ENCODE measurements at regions not wholly inside any gene's neighbourhood (a gene's known extent, or its start where the extent isn't known, plus 50 kb on each side); places are given as distances from the start of the nearest gene placed in this dataset.

GRCh38 chr4:157838366-157838765 is 334.5 kb downstream of the GASK1B start:
- H3K4me1 Mint-ChIP-seq (ENCODE audit: low read depth, unreplicated experiment) = no peaks in the 10 kb centered on the region
- H3K27me3 ChIP-seq (replicated peaks; ENCODE audit: control insufficient read depth, insufficient read depth, low read length) = no peaks in the 10 kb centered on the region
- H3K36me3 ChIP-seq (ENCODE audit: control insufficient read depth, insufficient read depth, low read length) = no peaks in the 10 kb centered on the region
- no TSS peak for BruUV-seq (replicated peaks)
- H3K36me3 Mint-ChIP-seq (ENCODE audit: insufficient read depth, unreplicated experiment) = no peaks in the 10 kb centered on the region
- TF ChIP-seq CTCF (IDR thresholded peaks at IDR 0.05; ENCODE audit: insufficient read depth in 1 of 2, low read depth in 1 of 2, low read length in 1 of 2, severe bottlenecking in 1 of 2, unreplicated experiment in 1 of 2) = no peak
- H3K9me3 Mint-ChIP-seq (ENCODE audit: unreplicated experiment) = no peaks in the 10 kb centered on the region
- H3K4me3 ChIP-seq (ENCODE audit: low read depth, low read length) = no peak overlapping the region
- no peaks in the 10 kb centered on the region for H3K27me3 Mint-ChIP-seq (ENCODE audit: insufficient read depth, unreplicated experiment)
- DNase-seq = no peak
- H3K27ac Mint-ChIP-seq (ENCODE audit: unreplicated experiment) = no peak overlapping the region
- no peaks in the 10 kb centered on the region for H3K9me3 ChIP-seq
- H3K4me3 Mint-ChIP-seq (ENCODE audit: unreplicated experiment) = no peak overlapping the region
- CTCF ChIA-PET = no interaction called here
- POLR2A ChIA-PET = no interaction called here
- intact Hi-C loops (cut with micrococcal nuclease; ENCODE audit: unreplicated experiment) = no loop called here
- H3K4me1 ChIP-seq = no peaks in the 10 kb centered on the region

- Mint-ChIP-seq H3K4me1 (ENCODE audit: low read depth, unreplicated experiment) (no peaks in the 10 kb centered on the region), H3K9me3 (ENCODE audit: unreplicated experiment) (no peaks in the 10 kb centered on the region), H3K27me3 (ENCODE audit: insufficient read depth, unreplicated experiment) (no peaks in the 10 kb centered on the region), H3K36me3 (ENCODE audit: insufficient read depth, unreplicated experiment) (no peaks in the 10 kb centered on the region), H3K27ac (ENCODE audit: unreplicated experiment) (no peak overlapping the region), H3K4me3 (ENCODE audit: unreplicated experiment) (no peak overlapping the region)
- DNase-seq = no peak
- Histone ChIP-seq H3K9me3 (no peaks in the 10 kb centered on the region), H3K36me3 (ENCODE audit: control insufficient read depth, insufficient read depth, low read length) (no peaks in the 10 kb centered on the region), H3K27me3 (replicated peaks; ENCODE audit: control insufficient read depth, insufficient read depth, low read length) (no peaks in the 10 kb centered on the region), H3K4me3 (ENCODE audit: low read depth, low read length) (no peak overlapping the region), H3K4me1 (peaks cover 4% of the 10 kb centered on the region; the same call in 1 of the 2 replicates)
- CTCF ChIA-PET = no interaction called here
- BruUV-seq (replicated peaks) = no TSS peak
- POLR2A ChIA-PET = no interaction called here
- TF ChIP-seq CTCF (IDR thresholded peaks at IDR 0.05; ENCODE audit: insufficient read depth in 1 of 2, low read depth in 1 of 2, low read length in 1 of 2, severe bottlenecking in 1 of 2, unreplicated experiment in 1 of 2) = no peak
- intact Hi-C loops (cut with micrococcal nuclease; ENCODE audit: unreplicated experiment) = no loop called here
These were observed 335.6 kb downstream of the GASK1B start for GRCh38 chr4:157837071-157837703.

- no peak for TF ChIP-seq CTCF (IDR thresholded peaks at IDR 0.05; ENCODE audit: insufficient read depth in 1 of 2, low read depth in 1 of 2, low read length in 1 of 2, severe bottlenecking in 1 of 2, unreplicated experiment in 1 of 2)
- POLR2A ChIA-PET = no interaction called here
- no peak overlapping the region for H3K4me3 ChIP-seq (ENCODE audit: low read depth, low read length)
These were observed 340.2 kb downstream of the GASK1B start for GRCh38 chr4:157832596-157832995.

More at GRCh38 chr4:157832596-157832995, 340.2 kb downstream of the GASK1B start:
- Mint-ChIP-seq H3K27me3 (ENCODE audit: insufficient read depth, unreplicated experiment) (no peaks in the 10 kb centered on the region), H3K36me3 (ENCODE audit: insufficient read depth, unreplicated experiment) (no peaks in the 10 kb centered on the region), H3K9me3 (ENCODE audit: unreplicated experiment) (peaks cover 5% of the 10 kb centered on the region), H3K4me3 (ENCODE audit: unreplicated experiment) (no peak overlapping the region), H3K27ac (ENCODE audit: unreplicated experiment) (no peak overlapping the region), H3K4me1 (ENCODE audit: low read depth, unreplicated experiment) (no peaks in the 10 kb centered on the region)
- Histone ChIP-seq H3K27me3 (replicated peaks; ENCODE audit: control insufficient read depth, insufficient read depth, low read length) (no peaks in the 10 kb centered on the region), H3K4me1 (peaks cover 4% of the 10 kb centered on the region; the same call in 1 of the 2 replicates), H3K36me3 (ENCODE audit: control insufficient read depth, insufficient read depth, low read length) (no peaks in the 10 kb centered on the region), H3K9me3 (no peaks in the 10 kb centered on the region)
- DNase-seq = peak in 1 of 2 experiments; percentile 4
- CTCF ChIA-PET = no interaction called here
- no TSS peak for BruUV-seq (replicated peaks)
- intact Hi-C loops (cut with micrococcal nuclease; ENCODE audit: unreplicated experiment) = loop anchor here (2.0 kb wide), 1 partner anchor 28 kb away; no protein-coding TSS in a partner anchor
